NCI-H748 (cell line): ENCODE measurements at regions not wholly inside any gene's neighbourhood (a gene's known extent, or its start where the extent isn't known, plus 50 kb on each side); places are given as distances from the start of the nearest gene placed in this dataset.

Source experiments
- DNase-seq: peaks from one replicate; lab custom pipeline; 2025; ENCODE audit not compliant: unreplicated experiment; lab: John Stamatoyannopoulos, UW

GRCh38 chr4:176843710-176844109 lies 51.0 kb upstream of the VEGFC start:
- no peak for DNase-seq

- DNase-seq = no peak
These were observed 51.7 kb upstream of the VEGFC start for GRCh38 chr4:176844448-176844847.

GRCh38 chr4:176845636-176846035 lies 52.9 kb upstream of the VEGFC start:
- no peak for DNase-seq

- no peak for DNase-seq
These were observed 56.4 kb upstream of the VEGFC start for GRCh38 chr4:176849076-176849475.

DNA sequence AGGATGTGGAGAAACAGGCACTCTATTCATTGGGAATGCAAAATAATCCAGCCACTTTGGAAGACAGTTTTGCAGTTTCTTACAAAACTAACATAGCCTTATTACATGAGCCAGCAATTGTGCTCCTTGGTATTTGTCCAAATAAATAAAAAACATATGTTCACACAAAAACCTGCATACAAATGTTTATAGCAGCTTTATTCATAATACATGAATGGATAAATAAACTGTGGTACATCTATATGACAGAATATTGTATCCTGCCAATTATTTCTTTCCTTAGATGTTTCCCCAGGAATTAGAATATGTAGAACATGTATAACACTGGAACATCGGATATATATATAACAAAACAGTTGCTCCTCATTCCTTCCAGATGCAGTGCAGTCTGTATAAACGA lies 57.7 kb upstream of the VEGFC start:
- no peak for DNase-seq

GRCh38 chr4:176856421-176856820 lies 63.7 kb upstream of the VEGFC start:
- no peak for DNase-seq

- DNase-seq = no peak
These were observed 66.1 kb upstream of the VEGFC start for GRCh38 chr4:176858839-176859238.

DNA sequence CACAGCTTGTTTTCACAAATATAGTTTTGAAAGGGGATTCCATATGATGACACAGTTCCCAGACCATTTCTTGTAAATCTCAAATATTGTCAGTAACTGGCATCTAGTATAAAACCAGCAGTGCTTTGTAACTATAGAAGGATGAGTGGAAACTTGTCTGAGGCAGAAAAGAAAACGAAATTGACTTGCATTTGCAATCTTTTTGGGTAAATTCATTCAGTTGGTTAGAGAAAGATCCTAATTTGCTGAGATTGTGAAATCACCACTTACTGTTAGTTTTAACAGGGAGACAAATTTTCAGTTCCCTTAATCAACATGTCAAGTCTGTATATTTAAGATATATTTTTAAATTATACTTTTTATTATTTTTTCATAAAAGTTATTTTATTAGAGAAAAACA lies 71.5 kb upstream of the VEGFC start:
- no peak for DNase-seq

GRCh38 chr4:176868676-176869075 lies 76.0 kb upstream of the VEGFC start:
- DNase-seq = no peak

- no peak for DNase-seq
These were observed 79.7 kb upstream of the VEGFC start for GRCh38 chr4:176872461-176872860.

- no peak for DNase-seq
These were observed 82.2 kb upstream of the VEGFC start for GRCh38 chr4:176874721-176875445.

DNA sequence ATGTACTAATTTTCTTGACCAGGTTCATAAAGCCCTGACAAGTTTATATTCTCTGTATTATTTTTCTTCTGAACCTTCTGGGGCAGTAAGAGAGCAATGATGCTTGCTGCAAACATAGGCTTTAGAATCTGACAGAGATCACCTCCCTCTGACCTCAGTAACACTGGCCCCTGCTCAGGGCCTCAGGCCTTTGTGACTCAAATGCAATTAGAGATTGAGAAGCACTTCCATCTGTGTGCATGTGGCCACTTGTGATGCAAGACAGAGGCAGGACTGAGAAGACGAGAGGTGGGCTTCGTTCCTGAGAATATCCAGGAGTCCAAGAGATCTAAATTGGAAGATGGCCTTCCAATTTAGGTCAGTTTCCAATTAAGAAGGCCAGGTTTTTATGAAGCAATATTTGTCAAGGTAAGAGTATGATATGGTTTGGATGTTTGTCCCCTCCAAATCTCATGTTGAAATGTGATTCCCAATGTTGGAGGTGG lies 82.8 kb upstream of the VEGFC start:
- no peak for DNase-seq

GRCh38 chr4:176879380-176880116 lies 86.8 kb upstream of the VEGFC start:
- DNase-seq = no peak

- no peak for DNase-seq
These were observed 89.5 kb upstream of the VEGFC start for GRCh38 chr4:176882206-176882605.

DNA sequence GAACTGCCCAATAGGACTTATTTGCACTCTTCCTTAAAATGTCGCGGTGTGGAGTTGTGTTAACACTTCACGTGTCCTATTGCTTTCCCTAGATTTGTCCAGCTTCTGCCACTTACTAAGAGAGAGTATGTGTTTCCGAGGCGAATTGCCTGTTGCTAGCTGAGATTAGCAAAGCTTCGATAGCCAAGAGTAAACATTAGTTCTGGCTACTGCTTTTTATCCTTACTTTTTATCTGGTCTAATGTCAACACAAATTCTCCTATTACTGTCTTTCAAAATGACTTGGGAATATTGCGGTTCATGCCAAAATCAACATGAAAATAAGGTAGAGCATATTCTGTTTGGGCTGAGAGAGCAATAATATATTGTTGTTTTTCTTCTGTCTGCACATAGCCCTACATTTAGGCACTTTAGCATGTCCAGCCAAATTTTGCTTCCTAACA lies 90.4 kb upstream of the VEGFC start:
- DNase-seq = peak; percentile 73

- DNase-seq = peak; percentile 38
These were observed 91.1 kb upstream of the VEGFC start for GRCh38 chr4:176883681-176884418.

GRCh38 chr4:176885224-176885623 lies 92.5 kb upstream of the VEGFC start:
- DNase-seq = no peak

- no peak for DNase-seq
These were observed 93.4 kb upstream of the VEGFC start for GRCh38 chr4:176886135-176886534.

- DNase-seq = no peak
These were observed 97.1 kb upstream of the VEGFC start for GRCh38 chr4:176889776-176890175.

GRCh38 chr4:176894498-176894897 lies 101.8 kb upstream of the VEGFC start:
- DNase-seq = no peak

DNA sequence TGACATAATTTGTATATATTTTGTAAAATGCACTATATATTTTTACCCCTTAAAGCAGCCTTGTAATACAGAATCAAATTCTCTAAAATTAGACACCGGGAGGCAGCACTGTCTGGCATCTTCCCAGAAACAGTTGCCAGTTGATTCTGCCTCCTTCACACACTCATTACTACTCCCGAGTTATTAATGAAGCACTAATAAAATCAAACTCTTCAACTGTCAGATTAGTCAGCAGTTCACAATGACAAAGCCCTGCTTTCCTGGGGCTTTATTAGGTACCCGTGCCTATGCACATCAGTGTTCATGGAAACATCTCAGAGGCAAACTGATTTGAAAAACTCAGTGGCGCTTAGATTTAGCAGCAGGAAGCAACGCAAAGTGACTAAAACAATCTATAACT lies 103.5 kb upstream of the VEGFC start:
- DNase-seq = no peak

DNA sequence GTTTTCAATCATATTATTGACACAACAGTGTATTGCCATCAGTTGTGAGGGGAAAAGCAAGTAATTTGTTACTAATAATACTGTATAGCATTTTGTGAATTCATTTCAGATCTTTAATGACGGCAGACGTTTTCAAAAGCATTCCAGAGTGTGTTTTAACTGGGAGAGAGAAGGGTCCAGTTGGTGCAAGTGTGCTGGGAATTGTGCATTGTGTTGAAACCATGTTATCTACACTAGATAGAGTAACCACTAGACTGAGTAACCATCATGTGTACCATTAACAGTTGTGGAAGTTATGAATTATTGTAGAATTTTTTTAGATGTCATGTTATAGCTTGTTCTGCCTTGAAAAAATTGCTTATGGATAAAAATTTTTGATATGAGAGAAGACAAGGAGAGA lies 104.5 kb upstream of the VEGFC start:
- no peak for DNase-seq
